ENCODE measurements at regions not wholly inside any gene's neighbourhood (a gene's known extent, or its start where the extent isn't known, plus 50 kb on each side); places are given as distances from the start of the nearest gene placed in this dataset.

DNA sequence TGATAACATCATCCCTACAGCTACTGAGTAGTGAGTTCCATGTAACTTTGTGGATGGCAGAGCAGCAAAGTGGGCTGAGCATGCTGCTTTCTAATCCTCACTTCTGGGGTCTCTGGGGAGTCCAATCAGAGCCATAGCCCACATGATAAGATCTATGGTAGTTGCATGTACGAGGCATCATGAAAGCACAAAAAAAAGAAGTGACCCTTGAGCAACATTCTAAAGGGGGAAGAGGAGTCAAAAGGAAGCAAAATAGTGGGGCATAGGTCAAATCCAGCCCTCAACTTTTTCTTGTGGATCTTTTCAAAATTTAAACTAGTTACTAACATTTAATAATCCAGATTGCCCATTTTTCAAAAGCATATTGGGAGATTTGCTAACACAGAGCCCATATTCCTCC, 208.5 kb upstream of the TOX3 start:
- TF ChIP-seq, protein P1, sequence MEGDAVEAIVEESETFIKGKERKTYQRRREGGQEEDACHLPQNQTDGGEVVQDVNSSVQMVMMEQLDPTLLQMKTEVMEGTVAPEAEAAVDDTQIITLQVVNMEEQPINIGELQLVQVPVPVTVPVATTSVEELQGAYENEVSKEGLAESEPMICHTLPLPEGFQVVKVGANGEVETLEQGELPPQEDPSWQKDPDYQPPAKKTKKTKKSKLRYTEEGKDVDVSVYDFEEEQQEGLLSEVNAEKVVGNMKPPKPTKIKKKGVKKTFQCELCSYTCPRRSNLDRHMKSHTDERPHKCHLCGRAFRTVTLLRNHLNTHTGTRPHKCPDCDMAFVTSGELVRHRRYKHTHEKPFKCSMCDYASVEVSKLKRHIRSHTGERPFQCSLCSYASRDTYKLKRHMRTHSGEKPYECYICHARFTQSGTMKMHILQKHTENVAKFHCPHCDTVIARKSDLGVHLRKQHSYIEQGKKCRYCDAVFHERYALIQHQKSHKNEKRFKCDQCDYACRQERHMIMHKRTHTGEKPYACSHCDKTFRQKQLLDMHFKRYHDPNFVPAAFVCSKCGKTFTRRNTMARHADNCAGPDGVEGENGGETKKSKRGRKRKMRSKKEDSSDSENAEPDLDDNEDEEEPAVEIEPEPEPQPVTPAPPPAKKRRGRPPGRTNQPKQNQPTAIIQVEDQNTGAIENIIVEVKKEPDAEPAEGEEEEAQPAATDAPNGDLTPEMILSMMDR (IDR thresholded peaks at IDR 0.05), result no peak

DNA sequence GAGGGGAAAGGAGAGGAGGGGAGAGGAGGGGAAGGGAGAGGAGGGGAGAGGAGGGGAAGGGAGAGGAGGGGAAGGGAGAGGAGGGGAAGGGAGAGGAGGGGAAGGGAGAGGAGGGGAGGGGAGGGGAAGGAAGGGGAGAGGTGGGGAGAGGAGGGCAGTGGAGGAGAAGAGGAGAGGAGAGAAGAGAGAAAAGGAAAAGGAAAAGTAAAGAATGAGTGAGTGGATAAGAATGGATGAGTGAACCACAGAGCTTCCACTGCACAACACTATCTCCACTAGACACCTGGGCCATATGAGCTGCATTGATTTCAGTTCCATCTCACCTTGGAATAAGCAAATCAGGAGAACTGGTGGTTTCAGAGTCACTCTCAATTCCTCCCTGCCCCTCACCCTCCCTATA, 204.1 kb upstream of the TOX3 start:
- intact Hi-C loops (cut with micrococcal nuclease), result no loop called here
- peaks cover 1% of the 10 kb centered on the region for H3K9me3 Mint-ChIP-seq
- POLR2A ChIA-PET, result no interaction called here
- H3K27ac Mint-ChIP-seq, result no peak overlapping the region
- TF ChIP-seq, protein P1 (IDR thresholded peaks at IDR 0.05), result no peak
- no peak for ATAC-seq
- CTCF ChIA-PET, result no interaction called here
- peaks cover 1% of the 10 kb centered on the region for H3K27me3 Mint-ChIP-seq
- no peak overlapping the region for H3K4me3 Mint-ChIP-seq
- no peak for DNase-seq
- no peaks in the 10 kb centered on the region for H3K4me1 Mint-ChIP-seq (ENCODE audit: low read depth)
- no peaks in the 10 kb centered on the region for H3K36me3 Mint-ChIP-seq (ENCODE audit: low read depth)

More for the DNA sequence above, 208.5 kb upstream of the TOX3 start:
- no peak overlapping the region for H3K4me3 Mint-ChIP-seq
- CTCF ChIA-PET, result no interaction called here
- ATAC-seq (no peak), DNase-seq (no peak)
- no peak overlapping the region for H3K27ac Mint-ChIP-seq
- no peaks in the 10 kb centered on the region for H3K36me3 Mint-ChIP-seq (ENCODE audit: low read depth)
- intact Hi-C loops (cut with micrococcal nuclease), result no loop called here
- H3K9me3 Mint-ChIP-seq, result no peaks in the 10 kb centered on the region
- no peaks in the 10 kb centered on the region for H3K4me1 Mint-ChIP-seq (ENCODE audit: low read depth)
- POLR2A ChIA-PET, result no interaction called here
- H3K27me3 Mint-ChIP-seq, result no peaks in the 10 kb centered on the region

DNA sequence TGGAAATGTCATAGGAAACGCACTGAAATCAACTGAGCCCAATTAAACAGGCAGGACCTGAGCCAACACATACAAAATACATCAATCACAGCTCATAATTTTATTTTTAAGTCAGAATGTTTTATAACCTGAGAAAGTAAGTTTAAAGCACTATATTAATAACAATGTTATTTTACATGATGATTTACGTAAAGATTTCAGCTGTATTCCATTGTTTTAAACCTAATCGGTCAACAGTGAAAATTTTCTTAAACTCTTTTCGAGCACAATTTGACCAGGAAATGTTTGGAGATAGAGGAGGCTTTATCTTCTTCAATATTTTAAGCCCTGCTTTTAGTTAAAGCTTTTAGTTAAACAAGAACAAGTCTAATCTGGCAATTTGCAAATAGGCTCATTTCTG, 201.8 kb upstream of the TOX3 start:
- CTCF ChIA-PET, result no interaction called here
- Mint-ChIP-seq H3K36me3 (ENCODE audit: low read depth) (no peaks in the 10 kb centered on the region), H3K27ac (no peak overlapping the region), H3K4me1 (ENCODE audit: low read depth) (no peaks in the 10 kb centered on the region), H3K27me3 (peaks cover 1% of the 10 kb centered on the region), H3K9me3 (peaks cover 1% of the 10 kb centered on the region), H3K4me3 (no peak overlapping the region)
- intact Hi-C loops (cut with micrococcal nuclease), result no loop called here
- DNase-seq (no peak), ATAC-seq (no peak)
- TF ChIP-seq, protein P1 (IDR thresholded peaks at IDR 0.05), result no peak
- POLR2A ChIA-PET, result no interaction called here

- peaks cover 1% of the 10 kb centered on the region for H3K27me3 Mint-ChIP-seq
- H3K4me1 Mint-ChIP-seq (ENCODE audit: low read depth), result no peaks in the 10 kb centered on the region
- POLR2A ChIA-PET, result no interaction called here
- DNase-seq (no peak), ATAC-seq (no peak)
- H3K9me3 Mint-ChIP-seq, result peaks cover 3% of the 10 kb centered on the region
- CTCF ChIA-PET, result no interaction called here
- TF ChIP-seq, protein P1 (IDR thresholded peaks at IDR 0.05), result no peak
- no peak overlapping the region for H3K4me3 Mint-ChIP-seq
- intact Hi-C loops (cut with micrococcal nuclease), result no loop called here
- H3K36me3 Mint-ChIP-seq (ENCODE audit: low read depth), result no peaks in the 10 kb centered on the region
- H3K27ac Mint-ChIP-seq, result no peak overlapping the region
These were observed 200.2 kb upstream of the TOX3 start for GRCh38 chr16:52747088-52747595.

- Mint-ChIP-seq H3K4me1 (ENCODE audit: low read depth) (no peaks in the 10 kb centered on the region), H3K9me3 (peaks cover 6% of the 10 kb centered on the region), H3K36me3 (ENCODE audit: low read depth) (no peaks in the 10 kb centered on the region), H3K27ac (no peak overlapping the region), H3K4me3 (no peak overlapping the region), H3K27me3 (no peaks in the 10 kb centered on the region)
- intact Hi-C loops (cut with micrococcal nuclease), result no loop called here
- no peak for ATAC-seq
- TF ChIP-seq, protein P1 (IDR thresholded peaks at IDR 0.05), result no peak
- ChIA-PET CTCF (no interaction called here), POLR2A (no interaction called here)
- no peak for DNase-seq
These were observed 196.8 kb upstream of the TOX3 start for GRCh38 chr16:52743707-52744106.

Data from activated CD8-positive, alpha-beta T cell treated with anti-CD3 and anti-CD28 coated beads for 36 hours (primary cell).